Stomach (tissue), 8 donors: ENCODE measurements at regions not wholly inside any gene's neighbourhood (a gene's known extent, or its start where the extent isn't known, plus 50 kb on each side); places are given as distances from the start of the nearest gene placed in this dataset.

Experiments used
- DNase-seq, 2 donors: peaks; one replicate each; pipeline versions ENCODE4 v3.0.0 to v3.0.0-alpha.2; 2013 to 2019
- H3K27ac ChIP-seq, 5 donors: fragments of 200-600 bp in 4 of 5; sonication (generic) in 4 of 5; one replicate each; pipeline ENCODE4 v1.5.1; 2013 to 2019; ENCODE audit warnings: mild to moderate bottlenecking in 1 of 5, moderate library complexity in 1 of 5
- H3K27me3 ChIP-seq, 3 donors: fragments of 200-600 bp; sonication (generic); one replicate each; pipeline ENCODE4 v1.5.1; 2017 to 2019; ENCODE audit warnings: mixed run types in 1 of 3
- H3K36me3 ChIP-seq, 4 donors: fragments of 200-600 bp; sonication (generic); 1 replicate in 3 of 4; 2 replicates in 1 of 4; pipeline ENCODE4 v1.5.1; 2016 to 2019
- H3K4me1 ChIP-seq, 4 donors: fragments of 200-600 bp; sonication (generic); one replicate each; pipeline ENCODE4 v1.5.1; 2016 to 2019
- H3K4me3 ChIP-seq, 4 donors: fragments of 200-600 bp; sonication (generic) in 3 of 4; one replicate each; pipeline ENCODE4 v1.5.1; 2016 to 2019; ENCODE audit warnings: mild to moderate bottlenecking in 1 of 4
- H3K9me3 ChIP-seq, 4 donors: fragments of 200-600 bp; sonication (generic); one replicate each; pipeline ENCODE4 v1.5.1; 2016 to 2019
- CTCF ChIP-seq, 7 experiments: fragments of 450-650 bp in 4 of 7; fragments of 200-600 bp in 3 of 7; sonication (generic) in 3 of 7; IDR thresholded peaks; one replicate each; pipeline ENCODE4 v1.5.1; 2016 to 2019; ENCODE audit warnings: antibody characterized with exemption in 7 of 7, control low read depth in 2 of 7, mild to moderate bottlenecking in 1 of 7
- EP300 ChIP-seq: sonication (generic); formaldehyde crosslinking; IDR thresholded peaks from one replicate; pipeline ENCODE4 v1.6.1; 2017; ENCODE audit warnings: antibody characterized with exemption
- POLR2A ChIP-seq, 4 donors: fragments of 450-650 bp; IDR thresholded peaks; one replicate each; pipeline ENCODE4 v1.6.1; 2016; ENCODE audit warnings: antibody characterized with exemption in 4 of 4, control low read depth in 2 of 4, mild to moderate bottlenecking in 1 of 4, moderate library complexity in 1 of 4
- POLR2AphosphoS5 ChIP-seq, 3 donors: sonication (generic); formaldehyde crosslinking; IDR thresholded peaks; one replicate each; pipeline ENCODE4 v1.6.1; 2016; ENCODE audit warnings: antibody characterized with exemption in 3 of 3
- WGBS, 5 donors: extraction: QIAGEN DNeasy Blood & Tissue Kit in 3 of 5; methylation state at CpG; one replicate each; pipeline versions ENCODE4 v1.1.5 to v1.1.7; 2013 to 2018; 5-methylcytosine and 5-hydroxymethylcytosine counted together
- intact Hi-C: fragments of 100-400 bp; cut with DNase I; formaldehyde crosslinking; loops from one replicate; pipeline ENCODE4 v1.15.1; 2023; ENCODE audit warnings: low total_unique reads
- donor health status: healthy with polysubstance abuse.
- donor health status: Bipolar disorder and iron deficiency.
- donor health status: healthy.

- intact Hi-C loops, result no loop called here
- TF ChIP-seq POLR2AphosphoS5 (IDR thresholded peaks at IDR 0.05) (no peak), POLR2A (IDR thresholded peaks at IDR 0.05) (no peak)
- Histone ChIP-seq H3K9me3 (no peaks in the 10 kb centered on the region), H3K4me3 (no peak overlapping the region), H3K36me3 (no peaks in the 10 kb centered on the region), H3K4me1 (peaks cover 0 to 5% (median 4%) of the 10 kb centered on the region in 4 donors), H3K27me3 (peaks cover 0 to 21% (median 3%) of the 10 kb centered on the region in 3 donors), H3K27ac (no peak overlapping the region)
- no peak for DNase-seq
- WGBS, 5 donors, result 74 to 85% (median 78%) methylated on average over 33 of the region's 33 CpGs
Observed at GRCh38 chr2:126771501-126772195, 115.7 kb downstream of the GYPC start.

GRCh38 chr2:126774290-126774689, 118.3 kb downstream of the GYPC start:
- H3K36me3 ChIP-seq, result no peaks in the 10 kb centered on the region
- peaks cover 0 to 13% (median 12%) of the 10 kb centered on the region in 4 donors for H3K4me1 ChIP-seq
- no peak overlapping the region for H3K4me3 ChIP-seq
- TF ChIP-seq CTCF (IDR thresholded peaks at IDR 0.05), result no peak
- TF ChIP-seq EP300, result no peak
- TF ChIP-seq POLR2AphosphoS5 (IDR thresholded peaks at IDR 0.05), result no peak
- no peak for TF ChIP-seq POLR2A (IDR thresholded peaks at IDR 0.05)
- intact Hi-C loops, result no loop called here
- H3K9me3 ChIP-seq, result no peaks in the 10 kb centered on the region
- WGBS, 5 donors, result 84 to 92% (median 90%) methylated on average over 6 of the region's 6 CpGs
- no peak overlapping the region for H3K27ac ChIP-seq
- DNase-seq, result no peak
- peaks cover 0 to 8% (median 4%) of the 10 kb centered on the region in 3 donors for H3K27me3 ChIP-seq

GRCh38 chr2:126774761-126775160, 118.8 kb downstream of the GYPC start:
- no peak overlapping the region for H3K4me3 ChIP-seq
- peaks cover 0 to 13% (median 12%) of the 10 kb centered on the region in 4 donors for H3K4me1 ChIP-seq
- no peak overlapping the region for H3K27ac ChIP-seq
- H3K9me3 ChIP-seq, result no peaks in the 10 kb centered on the region
- DNase-seq, result no peak
- peaks cover 0 to 8% (median 4%) of the 10 kb centered on the region in 3 donors for H3K27me3 ChIP-seq
- TF ChIP-seq POLR2A (IDR thresholded peaks at IDR 0.05) (no peak), EP300 (no peak), POLR2AphosphoS5 (IDR thresholded peaks at IDR 0.05) (no peak), CTCF (IDR thresholded peaks at IDR 0.05) (no peak)
- H3K36me3 ChIP-seq, result no peaks in the 10 kb centered on the region
- 83 to 93% (median 85%) methylated on average over 7 of the region's 7 CpGs for WGBS, 5 donors
- intact Hi-C loops, result no loop called here

- Histone ChIP-seq H3K27me3 (peaks cover 0 to 8% (median 4%) of the 10 kb centered on the region in 3 donors), H3K4me1 (peaks cover 0 to 13% (median 12%) of the 10 kb centered on the region in 4 donors), H3K9me3 (no peaks in the 10 kb centered on the region), H3K36me3 (no peaks in the 10 kb centered on the region), H3K27ac (no peak overlapping the region), H3K4me3 (no peak overlapping the region)
- intact Hi-C loops, result no loop called here
- DNase-seq, result no peak
- WGBS, 5 donors, result 80 to 85% (median 82%) methylated on average over 10 of the region's 10 CpGs
- TF ChIP-seq EP300 (no peak), CTCF (IDR thresholded peaks at IDR 0.05) (no peak), POLR2A (IDR thresholded peaks at IDR 0.05) (no peak), POLR2AphosphoS5 (IDR thresholded peaks at IDR 0.05) (no peak)
Observed at GRCh38 chr2:126775300-126775985, 119.5 kb downstream of the GYPC start.
